Keratinocyte (primary cell): ENCODE measurements at regions not wholly inside any gene's neighbourhood (a gene's known extent, or its start where the extent isn't known, plus 50 kb on each side); places are given as distances from the start of the nearest gene placed in this dataset.

Source experiments
- EZH2 ChIP-seq: IDR thresholded peaks from one replicate; pipeline ENCODE4 v1.6.1; 2012; ENCODE audit warnings: inconsistent platforms, mild to moderate bottlenecking, low read length, moderate library complexity
- TF ChIP-seq, protein P1 (sequence below), 3 experiments: IDR thresholded peaks in 1 of 3; conservative IDR thresholded peaks in 1 of 3; optimal IDR thresholded peaks in 1 of 3; 2 replicates in 2 of 3; 3 replicates in 1 of 3; pipeline versions ENCODE3 to v1.5.1; 2011; ENCODE audit warnings: low read length in 3 of 3, mild to moderate bottlenecking in 3 of 3, moderate library complexity in 2 of 3, control low read depth in 1 of 3, inconsistent platforms in 1 of 3; ENCODE audit not compliant: insufficient read depth in 2 of 3; ENCODE audit errors: extremely low read depth in 1 of 3

- TF ChIP-seq, protein P1, sequence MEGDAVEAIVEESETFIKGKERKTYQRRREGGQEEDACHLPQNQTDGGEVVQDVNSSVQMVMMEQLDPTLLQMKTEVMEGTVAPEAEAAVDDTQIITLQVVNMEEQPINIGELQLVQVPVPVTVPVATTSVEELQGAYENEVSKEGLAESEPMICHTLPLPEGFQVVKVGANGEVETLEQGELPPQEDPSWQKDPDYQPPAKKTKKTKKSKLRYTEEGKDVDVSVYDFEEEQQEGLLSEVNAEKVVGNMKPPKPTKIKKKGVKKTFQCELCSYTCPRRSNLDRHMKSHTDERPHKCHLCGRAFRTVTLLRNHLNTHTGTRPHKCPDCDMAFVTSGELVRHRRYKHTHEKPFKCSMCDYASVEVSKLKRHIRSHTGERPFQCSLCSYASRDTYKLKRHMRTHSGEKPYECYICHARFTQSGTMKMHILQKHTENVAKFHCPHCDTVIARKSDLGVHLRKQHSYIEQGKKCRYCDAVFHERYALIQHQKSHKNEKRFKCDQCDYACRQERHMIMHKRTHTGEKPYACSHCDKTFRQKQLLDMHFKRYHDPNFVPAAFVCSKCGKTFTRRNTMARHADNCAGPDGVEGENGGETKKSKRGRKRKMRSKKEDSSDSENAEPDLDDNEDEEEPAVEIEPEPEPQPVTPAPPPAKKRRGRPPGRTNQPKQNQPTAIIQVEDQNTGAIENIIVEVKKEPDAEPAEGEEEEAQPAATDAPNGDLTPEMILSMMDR (optimal IDR thresholded peaks at IDR 0.05 in 1 of 3, IDR thresholded peaks at IDR 0.05 in 1 of 3, conservative IDR thresholded peaks at IDR 0.05 in 1 of 3; ENCODE audit: extremely low read depth in 1 of 3, insufficient read depth in 2 of 3, low read length in 3 of 3) = no peak
- no peak for TF ChIP-seq EZH2
Observed at GRCh38 chr11:120020486-120020885, 117.4 kb downstream of the TRIM29 start.
